Sigmoid colon (tissue), 4 donors: ENCODE measurements at regions not wholly inside any gene's neighbourhood (a gene's known extent, or its start where the extent isn't known, plus 50 kb on each side); places are given as distances from the start of the nearest gene placed in this dataset.
"Not testable (repeated sequence)": the region's sequence is repeated elsewhere in the genome, so short reads cannot be mapped to it uniquely, and the experiment has no call there.

Source experiments
- EP300 ChIP-seq, 4 donors: sonication (generic); formaldehyde crosslinking; IDR thresholded peaks; one replicate each; pipeline ENCODE4 v1.6.1; 2017; ENCODE audit warnings: antibody characterized with exemption in 4 of 4
- POLR2A ChIP-seq, 2 donors: fragments of 450-650 bp; IDR thresholded peaks; one replicate each; pipeline ENCODE4 v1.6.1; 2016; ENCODE audit warnings: antibody characterized with exemption in 2 of 2, mild to moderate bottlenecking in 2 of 2, moderate library complexity in 2 of 2
- POLR2AphosphoS5 ChIP-seq, 4 donors: sonication (generic); formaldehyde crosslinking; IDR thresholded peaks; one replicate each; pipeline ENCODE4 v1.6.1; 2017; ENCODE audit warnings: antibody characterized with exemption in 4 of 4
- TF ChIP-seq, protein P1 (sequence below), 4 experiments: fragments of 450-650 bp in 3 of 4; fragments of 200-600 bp in 1 of 4; IDR thresholded peaks; one replicate each; pipeline ENCODE4 v1.5.1; 2016 to 2019; ENCODE audit warnings: antibody characterized with exemption in 4 of 4, mild to moderate bottlenecking in 3 of 4, moderate library complexity in 2 of 4

DNA sequence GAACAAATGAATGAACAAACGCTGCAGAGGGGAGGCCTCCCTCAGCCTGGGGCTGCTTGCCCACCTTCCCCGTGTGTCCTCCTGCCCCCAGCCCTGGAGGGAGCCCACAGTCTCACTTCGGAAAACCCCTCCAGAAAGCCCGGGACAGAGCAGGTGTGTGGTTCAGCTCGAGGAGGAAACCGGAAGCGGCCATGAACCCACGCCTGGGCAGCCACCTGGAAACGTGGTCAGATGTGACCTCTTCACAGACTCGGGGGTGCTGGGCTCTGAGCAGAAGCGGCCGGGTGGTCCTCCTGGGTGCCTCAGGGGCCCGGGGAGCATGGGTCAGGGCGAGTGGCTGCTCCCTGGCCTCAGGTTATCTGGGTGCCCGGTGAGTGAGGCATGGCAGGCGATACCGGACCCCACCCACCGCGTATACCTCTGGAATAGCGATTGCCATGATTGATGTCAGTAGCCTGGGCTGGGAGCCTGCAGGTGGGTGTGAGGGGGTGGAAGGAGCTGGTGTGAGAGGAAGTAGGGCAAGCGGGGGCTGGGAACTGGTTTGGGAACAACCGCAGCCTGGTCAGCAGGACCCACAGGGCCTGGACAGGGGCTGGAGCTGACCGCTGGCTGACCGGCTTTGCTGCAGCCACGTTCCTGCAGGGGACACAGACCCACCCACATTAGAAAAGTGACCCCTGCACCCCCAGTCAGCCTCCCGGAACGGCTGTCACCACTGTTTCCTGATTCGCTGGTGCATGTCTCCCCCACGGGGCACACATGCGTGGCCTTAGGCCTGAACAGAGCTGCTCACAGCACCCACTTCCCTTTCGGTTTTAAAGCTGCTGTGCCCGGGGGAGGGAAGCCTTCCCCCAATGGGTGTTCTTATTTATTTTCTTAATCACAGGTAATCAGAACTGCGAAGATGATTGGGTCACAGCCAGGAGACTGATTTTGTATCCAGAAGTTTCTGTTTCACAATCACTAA lies 5465.1 kb upstream of the TPTE start:
- TF ChIP-seq, protein P1, sequence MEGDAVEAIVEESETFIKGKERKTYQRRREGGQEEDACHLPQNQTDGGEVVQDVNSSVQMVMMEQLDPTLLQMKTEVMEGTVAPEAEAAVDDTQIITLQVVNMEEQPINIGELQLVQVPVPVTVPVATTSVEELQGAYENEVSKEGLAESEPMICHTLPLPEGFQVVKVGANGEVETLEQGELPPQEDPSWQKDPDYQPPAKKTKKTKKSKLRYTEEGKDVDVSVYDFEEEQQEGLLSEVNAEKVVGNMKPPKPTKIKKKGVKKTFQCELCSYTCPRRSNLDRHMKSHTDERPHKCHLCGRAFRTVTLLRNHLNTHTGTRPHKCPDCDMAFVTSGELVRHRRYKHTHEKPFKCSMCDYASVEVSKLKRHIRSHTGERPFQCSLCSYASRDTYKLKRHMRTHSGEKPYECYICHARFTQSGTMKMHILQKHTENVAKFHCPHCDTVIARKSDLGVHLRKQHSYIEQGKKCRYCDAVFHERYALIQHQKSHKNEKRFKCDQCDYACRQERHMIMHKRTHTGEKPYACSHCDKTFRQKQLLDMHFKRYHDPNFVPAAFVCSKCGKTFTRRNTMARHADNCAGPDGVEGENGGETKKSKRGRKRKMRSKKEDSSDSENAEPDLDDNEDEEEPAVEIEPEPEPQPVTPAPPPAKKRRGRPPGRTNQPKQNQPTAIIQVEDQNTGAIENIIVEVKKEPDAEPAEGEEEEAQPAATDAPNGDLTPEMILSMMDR (IDR thresholded peaks at IDR 0.05) = not testable (repeated sequence)
- not testable (repeated sequence) for TF ChIP-seq EP300, POLR2A, POLR2AphosphoS5 (IDR thresholded peaks at IDR 0.05)
